Gastroesophageal sphincter (tissue), 4 donors: ENCODE measurements at regions not wholly inside any gene's neighbourhood (a gene's known extent, or its start where the extent isn't known, plus 50 kb on each side); places are given as distances from the start of the nearest gene placed in this dataset.

ENCODE experiments used
- ATAC-seq: fragments of 150-250 bp; one replicate; pipeline ENCODE4 v1.9.1; 2016; ENCODE audit warnings: mild to moderate bottlenecking, moderate library complexity
- H3K27ac ChIP-seq, 4 donors: fragments of 200-600 bp; sonication (generic) in 3 of 4; 1 replicate in 3 of 4; 2 replicates in 1 of 4; pipeline ENCODE4 v1.5.1; 2016 to 2019
- H3K27me3 ChIP-seq: fragments of 200-600 bp; sonication (generic); one replicate; pipeline ENCODE4 v1.5.1; 2019
- H3K36me3 ChIP-seq, 2 donors: fragments of 200-600 bp; sonication (generic); one replicate each; pipeline ENCODE4 v1.5.1; 2019; ENCODE audit warnings: control low read depth in 1 of 2
- H3K4me1 ChIP-seq, 3 donors: fragments of 200-600 bp; sonication (generic); 1 replicate in 2 of 3; 2 replicates in 1 of 3; pipeline ENCODE4 v1.5.1; 2016 to 2019; ENCODE audit warnings: control low read depth in 2 of 3
- H3K4me3 ChIP-seq, 2 donors: fragments of 200-600 bp; sonication (generic); one replicate each; pipeline ENCODE4 v1.5.1; 2019; ENCODE audit warnings: mild to moderate bottlenecking in 1 of 2, moderate library complexity in 1 of 2
- H3K9me3 ChIP-seq, 3 donors: fragments of 200-600 bp; sonication (generic); one replicate each; pipeline ENCODE4 v1.5.1; 2017 to 2019; ENCODE audit warnings: control low read depth in 2 of 3
- EP300 ChIP-seq: sonication (generic); formaldehyde crosslinking; IDR thresholded peaks from one replicate; pipeline ENCODE4 v1.6.1; 2017; ENCODE audit warnings: antibody characterized with exemption, mild to moderate bottlenecking
- POLR2A ChIP-seq, 2 donors: fragments of 450-650 bp; IDR thresholded peaks; one replicate each; pipeline ENCODE4 v1.6.1; 2017; ENCODE audit warnings: antibody characterized with exemption in 2 of 2, mild to moderate bottlenecking in 2 of 2, moderate library complexity in 1 of 2
- POLR2AphosphoS5 ChIP-seq: sonication (generic); formaldehyde crosslinking; IDR thresholded peaks from one replicate; pipeline ENCODE4 v1.6.1; 2017; ENCODE audit warnings: antibody characterized with exemption
- WGBS, 2 donors: methylation state at CpG; one replicate each; pipeline ENCODE4 v1.1.5; 2018; ENCODE audit warnings: low coverage in 1 of 2; 5-methylcytosine and 5-hydroxymethylcytosine counted together
- TF ChIP-seq, protein P1 (sequence below), 4 experiments: fragments of 200-600 bp in 2 of 4; fragments of 450-650 bp in 2 of 4; sonication (generic) in 1 of 4; IDR thresholded peaks; one replicate each; pipeline ENCODE4 v1.5.1; 2017 to 2019; ENCODE audit warnings: antibody characterized with exemption in 4 of 4, mild to moderate bottlenecking in 2 of 4, moderate library complexity in 2 of 4

DNA sequence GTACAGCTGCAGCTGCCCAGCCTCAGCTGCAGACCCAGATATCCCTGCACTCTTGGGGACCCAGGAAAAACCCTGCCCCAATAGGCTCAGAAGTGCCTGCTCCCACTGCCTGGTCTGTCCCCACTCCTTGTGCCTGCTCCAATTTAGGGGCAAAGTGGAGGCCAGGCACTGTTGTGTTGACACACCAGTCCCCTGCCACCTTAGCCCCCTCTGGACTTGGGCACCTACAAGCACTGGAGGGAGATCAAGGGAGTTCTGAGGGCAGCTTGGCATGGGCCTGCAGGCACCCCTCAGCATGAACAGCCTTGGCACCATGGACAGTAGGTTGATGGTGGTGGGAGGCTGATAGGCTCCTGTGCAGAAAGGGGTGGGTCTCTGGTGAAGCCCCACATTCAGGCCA, 2020.8 kb upstream of the ADGRL3 start:
- Histone ChIP-seq H3K27ac (no peak overlapping the region), H3K4me1 (no peaks in the 10 kb centered on the region), H3K36me3 (no peaks in the 10 kb centered on the region), H3K27me3 (no peaks in the 10 kb centered on the region), H3K4me3 (no peak overlapping the region), H3K9me3 (no peaks in the 10 kb centered on the region)
- TF ChIP-seq POLR2AphosphoS5: no peak
- no peak for TF ChIP-seq EP300
- TF ChIP-seq, protein P1, sequence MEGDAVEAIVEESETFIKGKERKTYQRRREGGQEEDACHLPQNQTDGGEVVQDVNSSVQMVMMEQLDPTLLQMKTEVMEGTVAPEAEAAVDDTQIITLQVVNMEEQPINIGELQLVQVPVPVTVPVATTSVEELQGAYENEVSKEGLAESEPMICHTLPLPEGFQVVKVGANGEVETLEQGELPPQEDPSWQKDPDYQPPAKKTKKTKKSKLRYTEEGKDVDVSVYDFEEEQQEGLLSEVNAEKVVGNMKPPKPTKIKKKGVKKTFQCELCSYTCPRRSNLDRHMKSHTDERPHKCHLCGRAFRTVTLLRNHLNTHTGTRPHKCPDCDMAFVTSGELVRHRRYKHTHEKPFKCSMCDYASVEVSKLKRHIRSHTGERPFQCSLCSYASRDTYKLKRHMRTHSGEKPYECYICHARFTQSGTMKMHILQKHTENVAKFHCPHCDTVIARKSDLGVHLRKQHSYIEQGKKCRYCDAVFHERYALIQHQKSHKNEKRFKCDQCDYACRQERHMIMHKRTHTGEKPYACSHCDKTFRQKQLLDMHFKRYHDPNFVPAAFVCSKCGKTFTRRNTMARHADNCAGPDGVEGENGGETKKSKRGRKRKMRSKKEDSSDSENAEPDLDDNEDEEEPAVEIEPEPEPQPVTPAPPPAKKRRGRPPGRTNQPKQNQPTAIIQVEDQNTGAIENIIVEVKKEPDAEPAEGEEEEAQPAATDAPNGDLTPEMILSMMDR (IDR thresholded peaks at IDR 0.05): no peak
- TF ChIP-seq POLR2A (IDR thresholded peaks at IDR 0.05): no peak
- peak; percentile 28 for ATAC-seq

DNA sequence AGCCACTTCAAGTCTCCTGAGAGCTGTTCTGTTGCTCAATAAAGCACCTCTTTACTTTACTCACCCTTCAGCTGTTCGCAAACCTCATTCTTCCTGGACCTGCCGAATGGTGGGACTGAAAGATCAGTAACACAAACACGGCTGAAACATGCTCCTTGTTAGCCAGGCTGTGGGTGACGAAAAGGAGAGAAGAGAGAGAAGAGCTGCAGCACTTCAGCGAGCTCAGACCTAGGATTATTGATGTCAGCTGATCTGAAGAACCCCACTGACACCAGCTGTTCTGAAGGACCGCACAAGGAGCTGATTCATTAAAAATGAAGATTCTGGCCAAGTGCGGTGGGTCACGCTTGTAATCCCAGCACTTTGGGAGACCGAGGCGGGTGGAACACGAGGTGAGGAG, 2020.0 kb upstream of the ADGRL3 start:
- no peaks in the 10 kb centered on the region for H3K9me3 ChIP-seq
- no peak for ATAC-seq
- TF ChIP-seq POLR2AphosphoS5: no peak
- TF ChIP-seq EP300: no peak
- TF ChIP-seq, protein P1 (IDR thresholded peaks at IDR 0.05): no peak
- TF ChIP-seq POLR2A (IDR thresholded peaks at IDR 0.05): no peak
- no peaks in the 10 kb centered on the region for H3K4me1 ChIP-seq
- H3K4me3 ChIP-seq: no peak overlapping the region
- H3K36me3 ChIP-seq: no peaks in the 10 kb centered on the region
- H3K27me3 ChIP-seq: no peaks in the 10 kb centered on the region
- H3K27ac ChIP-seq: no peak overlapping the region
- WGBS, 2 donors: 72 to 90% methylated on average over 4 to 5 of the region's 11 CpGs

DNA sequence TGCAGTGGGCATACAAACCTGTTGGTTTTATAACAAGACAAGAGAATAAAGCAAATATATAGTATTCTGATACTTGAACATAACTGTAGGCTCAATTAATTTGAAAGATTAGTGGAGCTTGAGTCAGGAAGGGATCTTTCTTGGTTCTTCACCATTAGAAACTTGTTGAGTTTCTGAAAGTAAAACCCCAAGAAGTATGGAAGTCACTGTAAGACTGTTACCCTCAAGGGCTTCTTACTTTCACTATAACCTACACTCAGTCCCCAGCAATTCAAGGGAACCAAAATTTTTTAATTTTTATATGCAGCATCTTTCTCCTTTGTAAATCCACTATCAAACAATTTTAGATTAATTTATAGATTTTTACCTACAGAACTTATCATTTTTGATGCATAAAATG, 2019.2 kb upstream of the ADGRL3 start:
- no peaks in the 10 kb centered on the region for H3K9me3 ChIP-seq
- no peaks in the 10 kb centered on the region for H3K27me3 ChIP-seq
- ATAC-seq: no peak
- no peaks in the 10 kb centered on the region for H3K4me1 ChIP-seq
- no peak overlapping the region for H3K27ac ChIP-seq
- no peak overlapping the region for H3K4me3 ChIP-seq
- TF ChIP-seq, protein P1 (IDR thresholded peaks at IDR 0.05): no peak
- TF ChIP-seq EP300 (no peak), POLR2AphosphoS5 (no peak), POLR2A (IDR thresholded peaks at IDR 0.05) (no peak)
- H3K36me3 ChIP-seq: no peaks in the 10 kb centered on the region

- H3K9me3 ChIP-seq: no peaks in the 10 kb centered on the region
- ATAC-seq: no peak
Observed at GRCh38 chr4:59195839-59196238, 2004.3 kb upstream of the ADGRL3 start.

GRCh38 chr4:59200992-59201391, 1999.1 kb upstream of the ADGRL3 start:
- Histone ChIP-seq H3K27ac (no peak overlapping the region), H3K4me3 (no peak overlapping the region), H3K4me1 (peaks cover 0 to 11% (median 0%) of the 10 kb centered on the region in 3 donors), H3K9me3 (no peaks in the 10 kb centered on the region), H3K36me3 (no peaks in the 10 kb centered on the region), H3K27me3 (no peaks in the 10 kb centered on the region)
- peak; percentile 79 for ATAC-seq
- 27 to 48% methylated on average over 2 of the region's 2 CpGs for WGBS, 2 donors
- TF ChIP-seq POLR2A (IDR thresholded peaks at IDR 0.05) (no peak), EP300 (no peak), POLR2AphosphoS5 (no peak)
- TF ChIP-seq, protein P1 (IDR thresholded peaks at IDR 0.05): no peak

More at GRCh38 chr4:59195839-59196238, 2004.3 kb upstream of the ADGRL3 start:
- H3K27ac ChIP-seq: no peak overlapping the region
- H3K36me3 ChIP-seq: no peaks in the 10 kb centered on the region
- 16 to 36% methylated on average over 2 of the region's 2 CpGs for WGBS, 2 donors
- H3K4me1 ChIP-seq: peaks cover 0 to 4% (median 0%) of the 10 kb centered on the region in 3 donors
- TF ChIP-seq POLR2A (IDR thresholded peaks at IDR 0.05) (no peak), EP300 (no peak), POLR2AphosphoS5 (no peak)
- TF ChIP-seq, protein P1 (IDR thresholded peaks at IDR 0.05): no peak
- no peaks in the 10 kb centered on the region for H3K27me3 ChIP-seq
- H3K4me3 ChIP-seq: no peak overlapping the region
